ENCODE measurements at regions not wholly inside any gene's neighbourhood (a gene's known extent, or its start where the extent isn't known, plus 50 kb on each side); places are given as distances from the start of the nearest gene placed in this dataset.

- TF ChIP-seq RXRA (IDR thresholded peaks at IDR 0.05; ENCODE audit: insufficient read depth, low read depth, low read length): no peak
- no peak for TF ChIP-seq CEBPB (IDR thresholded peaks at IDR 0.05; ENCODE audit: low read depth, low read length)
- TF ChIP-seq POLR2A (IDR thresholded peaks at IDR 0.05; ENCODE audit: control extremely low read depth in 1 of 2, low read depth in 2 of 2, low read length in 2 of 2): no peak
- TF ChIP-seq POLR2AphosphoS5 (IDR thresholded peaks at IDR 0.05; ENCODE audit: low read depth, low read length): no peak
- TF ChIP-seq, protein P1, sequence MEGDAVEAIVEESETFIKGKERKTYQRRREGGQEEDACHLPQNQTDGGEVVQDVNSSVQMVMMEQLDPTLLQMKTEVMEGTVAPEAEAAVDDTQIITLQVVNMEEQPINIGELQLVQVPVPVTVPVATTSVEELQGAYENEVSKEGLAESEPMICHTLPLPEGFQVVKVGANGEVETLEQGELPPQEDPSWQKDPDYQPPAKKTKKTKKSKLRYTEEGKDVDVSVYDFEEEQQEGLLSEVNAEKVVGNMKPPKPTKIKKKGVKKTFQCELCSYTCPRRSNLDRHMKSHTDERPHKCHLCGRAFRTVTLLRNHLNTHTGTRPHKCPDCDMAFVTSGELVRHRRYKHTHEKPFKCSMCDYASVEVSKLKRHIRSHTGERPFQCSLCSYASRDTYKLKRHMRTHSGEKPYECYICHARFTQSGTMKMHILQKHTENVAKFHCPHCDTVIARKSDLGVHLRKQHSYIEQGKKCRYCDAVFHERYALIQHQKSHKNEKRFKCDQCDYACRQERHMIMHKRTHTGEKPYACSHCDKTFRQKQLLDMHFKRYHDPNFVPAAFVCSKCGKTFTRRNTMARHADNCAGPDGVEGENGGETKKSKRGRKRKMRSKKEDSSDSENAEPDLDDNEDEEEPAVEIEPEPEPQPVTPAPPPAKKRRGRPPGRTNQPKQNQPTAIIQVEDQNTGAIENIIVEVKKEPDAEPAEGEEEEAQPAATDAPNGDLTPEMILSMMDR (IDR thresholded peaks at IDR 0.05; ENCODE audit: control extremely low read depth in 1 of 3, insufficient read depth in 1 of 3, low read depth in 1 of 3, low read length in 3 of 3): no peak
- no peak for TF ChIP-seq BACH1 (IDR thresholded peaks at IDR 0.05; ENCODE audit: low read length)
- TF ChIP-seq CHD2 (IDR thresholded peaks at IDR 0.05; ENCODE audit: low read length): no peak
- TF ChIP-seq EP300 (IDR thresholded peaks at IDR 0.05; ENCODE audit: borderline replicate concordance in 1 of 2, low read depth in 2 of 2, low read length in 2 of 2): no peak
- TF ChIP-seq, protein P2, sequence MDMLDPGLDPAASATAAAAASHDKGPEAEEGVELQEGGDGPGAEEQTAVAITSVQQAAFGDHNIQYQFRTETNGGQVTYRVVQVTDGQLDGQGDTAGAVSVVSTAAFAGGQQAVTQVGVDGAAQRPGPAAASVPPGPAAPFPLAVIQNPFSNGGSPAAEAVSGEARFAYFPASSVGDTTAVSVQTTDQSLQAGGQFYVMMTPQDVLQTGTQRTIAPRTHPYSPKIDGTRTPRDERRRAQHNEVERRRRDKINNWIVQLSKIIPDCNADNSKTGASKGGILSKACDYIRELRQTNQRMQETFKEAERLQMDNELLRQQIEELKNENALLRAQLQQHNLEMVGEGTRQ (IDR thresholded peaks at IDR 0.05; ENCODE audit: low read length): no peak
- no peak for TF ChIP-seq RNF2 (IDR thresholded peaks at IDR 0.05; ENCODE audit: borderline replicate concordance, low read depth, low read length, missing control alignments, poor library complexity, severe bottlenecking)
- TF ChIP-seq, protein P3, sequence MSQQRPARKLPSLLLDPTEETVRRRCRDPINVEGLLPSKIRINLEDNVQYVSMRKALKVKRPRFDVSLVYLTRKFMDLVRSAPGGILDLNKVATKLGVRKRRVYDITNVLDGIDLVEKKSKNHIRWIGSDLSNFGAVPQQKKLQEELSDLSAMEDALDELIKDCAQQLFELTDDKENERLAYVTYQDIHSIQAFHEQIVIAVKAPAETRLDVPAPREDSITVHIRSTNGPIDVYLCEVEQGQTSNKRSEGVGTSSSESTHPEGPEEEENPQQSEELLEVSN (IDR thresholded peaks at IDR 0.05): no peak
- TF ChIP-seq EZH2 (IDR thresholded peaks at IDR 0.05; ENCODE audit: low read depth, low read length, severe bottlenecking): no peak
Measured at GRCh38 chr9:27768781-27769180, 195.5 kb upstream of the C9orf72 start.
